GM12878 (cell line): ENCODE measurements at regions not wholly inside any gene's neighbourhood (a gene's known extent, or its start where the extent isn't known, plus 50 kb on each side); places are given as distances from the start of the nearest gene placed in this dataset.

ENCODE experiments used
- ATAC-seq: fragments of 200-7000 bp; cut with Tn5 transposase; 3 replicates; pipeline ENCODE4 v1.9.1; 2020; ENCODE audit warnings: mild to moderate bottlenecking, moderate library complexity
- BruUV-seq: library from RNA; stranded (reverse); fragments of 400-500 nt; replicated peaks from 2 replicates; lab custom pipeline; 2021; lab: Mats Ljungman, UMichigan
- CTCF ChIA-PET: fragments of 300-600 bp; sonication (Branson Sonifier 250); formaldehyde crosslinking; extraction: SDS; loops from one replicate; lab custom pipeline; 2021; ENCODE audit warnings: inconsistent platforms; lab: Yijun Ruan, JAX
- POLR2A ChIA-PET: fragments of 350-600 bp; formaldehyde crosslinking; extraction: SDS; loops from one replicate; lab custom pipeline; 2021; ENCODE audit warnings: inconsistent platforms; lab: Charles Lee
- RAD21 ChIA-PET: fragments of 300-600 bp; sonication (Branson Sonifier 250); formaldehyde crosslinking; loops from one replicate; lab custom pipeline; 2023; ENCODE audit warnings: antibody characterized with exemption; ENCODE audit not compliant: unreplicated experiment; lab: Charles Lee
- SMC1A ChIA-PET: fragments of 300-600 bp; sonication (Branson Sonifier 250); formaldehyde crosslinking; loops from one replicate; lab custom pipeline; 2023; ENCODE audit not compliant: unreplicated experiment, uncharacterized antibody; lab: Charles Lee
- DNase-seq: peaks from one replicate; pipeline ENCODE4 v3.0.0-alpha.2; 2011; ENCODE audit warnings: low read depth, low spot score
- FAIRE-seq: peaks from 3 replicates; lab custom pipeline; 2011; peaks lifted over from hg19 to GRCh38; lab: Jason Lieb, UNC
- H2AFZ ChIP-seq: 2 replicates; pipeline ENCODE4 v1.6.0; 2011; ENCODE audit warnings: low read depth, low read length, control low read depth; ENCODE audit not compliant: control insufficient read depth
- H3K27ac ChIP-seq: 2 replicates; pipeline ENCODE4 v1.5.1; 2011; ENCODE audit warnings: control low read depth; ENCODE audit not compliant: control insufficient read depth, insufficient read depth
- H3K27me3 ChIP-seq, 2 experiments: replicated peaks in 1 of 2; 2 replicates each; pipeline versions ENCODE4 v1.6.0 to v1.6.1; 2011; ENCODE audit warnings: low read length in 1 of 2; ENCODE audit not compliant: control insufficient read depth in 2 of 2, insufficient read depth in 2 of 2
- H3K36me3 ChIP-seq, 2 experiments: 2 replicates each; pipeline ENCODE4 v1.5.1; 2011; ENCODE audit warnings: low read length in 1 of 2; ENCODE audit not compliant: control insufficient read depth in 2 of 2, insufficient read depth in 2 of 2
- H3K4me1 ChIP-seq: 2 replicates; pipeline ENCODE4 v1.6.1; 2011; ENCODE audit warnings: mild to moderate bottlenecking, low read length, moderate library complexity, mixed read lengths; ENCODE audit not compliant: control insufficient read depth, insufficient read depth
- H3K4me2 ChIP-seq: 2 replicates; pipeline ENCODE4 v1.6.0; 2011; ENCODE audit warnings: control low read depth; ENCODE audit not compliant: control insufficient read depth, insufficient read depth
- H3K4me3 ChIP-seq: fragments of 200-600 bp; sonication (generic); 2 replicates; pipeline ENCODE4 v1.5.1; 2016
- H3K79me2 ChIP-seq: 2 replicates; pipeline ENCODE4 v1.6.0; 2011; ENCODE audit warnings: low read length; ENCODE audit not compliant: control insufficient read depth, insufficient read depth
- H3K9ac ChIP-seq: 2 replicates; pipeline ENCODE4 v1.8.0; 2011; ENCODE audit warnings: low read length, control low read depth, mixed read lengths; ENCODE audit not compliant: control insufficient read depth, insufficient read depth
- H3K9me3 ChIP-seq: replicated peaks from 3 replicates; pipeline ENCODE4 v1.5.1; 2011; ENCODE audit warnings: mild to moderate bottlenecking, low read length; ENCODE audit not compliant: control insufficient read depth, insufficient read depth
- H4K20me1 ChIP-seq: 2 replicates; pipeline ENCODE4 v1.6.0; 2011; ENCODE audit not compliant: control insufficient read depth, insufficient read depth
- CBX5 ChIP-seq: sonication (generic); IDR thresholded peaks from 2 replicates; pipeline ENCODE4 v1.6.1; 2016; ENCODE audit warnings: low read depth, moderate library complexity, mild to moderate bottlenecking, inconsistent platforms
- EGR1 ChIP-seq, 2 experiments: IDR thresholded peaks; 1 replicate in 1 of 2; 2 replicates in 1 of 2; pipeline ENCODE4 v1.6.1; 2011 to 2012; ENCODE audit warnings: low read depth in 2 of 2, low read length in 2 of 2, borderline replicate concordance in 1 of 2, mild to moderate bottlenecking in 1 of 2, moderate library complexity in 1 of 2
- EZH2 ChIP-seq: IDR thresholded peaks from 2 replicates; pipeline ENCODE4 v1.6.1; 2012; ENCODE audit warnings: low read depth, mild to moderate bottlenecking, control low read depth, inconsistent platforms, low read length, borderline replicate concordance; ENCODE audit not compliant: control insufficient read depth
- FOXM1 ChIP-seq: IDR thresholded peaks from 2 replicates; pipeline ENCODE4 v1.6.1; 2012; ENCODE audit warnings: low read depth, mild to moderate bottlenecking, inconsistent platforms, low read length, moderate library complexity
- HDGF ChIP-seq: fragments of 450-650 bp; IDR thresholded peaks from 2 replicates; pipeline ENCODE4 v1.6.1; 2016; ENCODE audit warnings: antibody characterized with exemption
- JUNB ChIP-seq: IDR thresholded peaks from 2 replicates; pipeline ENCODE4 v1.6.1; 2016; ENCODE audit warnings: antibody characterized with exemption, mild to moderate bottlenecking
- KAT2A ChIP-seq: conservative IDR thresholded peaks from 2 replicates; pipeline ENCODE4 v1.6.1; 2011; ENCODE audit warnings: low read depth, low read length; ENCODE audit not compliant: control insufficient read depth
- MEF2A ChIP-seq: IDR thresholded peaks from 2 replicates; pipeline ENCODE4 v1.6.1; 2011; ENCODE audit warnings: low read depth, mild to moderate bottlenecking, low read length, moderate library complexity; ENCODE audit not compliant: insufficient read depth
- RAD51 ChIP-seq: fragments of 450-650 bp; IDR thresholded peaks from 2 replicates; pipeline ENCODE4 v1.6.1; 2016; ENCODE audit warnings: moderate library complexity, mild to moderate bottlenecking, inconsistent platforms
- RELB ChIP-seq: fragments of 450-650 bp; IDR thresholded peaks from 2 replicates; pipeline ENCODE4 v1.6.1; 2017; ENCODE audit warnings: low read depth, mild to moderate bottlenecking, moderate library complexity
- SIN3A ChIP-seq: IDR thresholded peaks from 2 replicates; pipeline ENCODE4 v1.6.1; 2012; ENCODE audit warnings: low read depth, low read length, improper control_type of control experiment
- ZBTB4 ChIP-seq: fragments of 450-650 bp; formaldehyde crosslinking; IDR thresholded peaks from 2 replicates; pipeline ENCODE4 v1.4.0; 2022; ENCODE audit warnings: mild to moderate bottlenecking, moderate library complexity
- ZNF24 ChIP-seq: fragments of 450-650 bp; IDR thresholded peaks from 2 replicates; pipeline ENCODE4 v1.6.1; 2017; ENCODE audit warnings: antibody characterized with exemption, mild to moderate bottlenecking
- WGBS: methylation state at CpG from one replicate; pipeline ENCODE4 v1.1.6; 2016; ENCODE audit warnings: low lambda C conversion rate; ENCODE audit not compliant: insufficient replicate concordance, insufficient coverage; ENCODE audit errors: missing lambda C conversion rate; 5-methylcytosine and 5-hydroxymethylcytosine counted together
- in situ Hi-C: fragments of 300-500 bp; cut with MboI; formaldehyde crosslinking; loops from 9 replicates; pipeline ENCODE4 v1.14.3; 2018; ENCODE audit warnings: mixed read lengths
- intact Hi-C: fragments of 100-400 bp; cut with micrococcal nuclease; formaldehyde crosslinking; loops from one replicate; pipeline ENCODE4 v1.14.2; 2022; ENCODE audit not compliant: unreplicated experiment

GRCh38 chr13:76293751-76294150 lies 592.5 kb downstream of the KCTD12 start (continued):
- no peak for TF ChIP-seq CBX5

GRCh38 chr13:76293346-76293745 lies 592.9 kb downstream of the KCTD12 start:
- Histone ChIP-seq H4K20me1 (no peaks in the 10 kb centered on the region), H3K79me2 (no peaks in the 10 kb centered on the region), H3K4me1 (no peaks in the 10 kb centered on the region), H3K4me3 (no peak overlapping the region), H3K9ac (no peak overlapping the region), H3K27ac (no peak overlapping the region), H3K27me3 (no peaks in the 10 kb centered on the region), H3K36me3 (no peaks in the 10 kb centered on the region), H3K4me2 (no peak overlapping the region), H3K9me3 (no peaks in the 10 kb centered on the region), H2AFZ (no peak overlapping the region)
- no TSS peak for BruUV-seq
- in situ Hi-C loops (no loop called here), intact Hi-C loops (no loop called here)
- ATAC-seq (no peak), FAIRE-seq (peak; percentile 38), DNase-seq (no peak)
- 0% methylated on average over 1 of the region's 1 CpG for WGBS
- ChIA-PET RAD21 (no interaction called here), CTCF (no interaction called here), POLR2A (no interaction called here), SMC1A (no interaction called here)
- TF ChIP-seq RELB, result no peak
- TF ChIP-seq JUNB, result peak; percentile 62

- in situ Hi-C loops, result no loop called here
- POLR2A ChIA-PET, result no interaction called here
- CTCF ChIA-PET, result no interaction called here
- TF ChIP-seq KAT2A, result no peak
- TF ChIP-seq FOXM1, result no peak
- TF ChIP-seq RAD51, result no peak
- TF ChIP-seq EGR1 (IDR thresholded peaks at IDR 0.05; ENCODE audit: borderline replicate concordance in 1 of 2, low read depth in 2 of 2, low read length in 2 of 2), result no peak
- no peak for TF ChIP-seq HDGF
- TF ChIP-seq ZNF24, result no peak
- no peak for TF ChIP-seq ZBTB4 (CRISPR knock-in tag)
- no peak for TF ChIP-seq SIN3A
- no peak for TF ChIP-seq MEF2A
- TF ChIP-seq EZH2, result no peak
Observed at GRCh38 chr13:76292726-76293125, 593.5 kb downstream of the KCTD12 start.

More at GRCh38 chr13:76292726-76293125, 593.5 kb downstream of the KCTD12 start:
- intact Hi-C loops, result no loop called here
- BruUV-seq, result no TSS peak
- Histone ChIP-seq H4K20me1 (no peaks in the 10 kb centered on the region), H3K9ac (no peak overlapping the region), H3K27ac (no peak overlapping the region), H3K4me1 (no peaks in the 10 kb centered on the region), H3K4me2 (no peak overlapping the region), H3K36me3 (no peaks in the 10 kb centered on the region), H3K27me3 (no peaks in the 10 kb centered on the region), H3K9me3 (no peaks in the 10 kb centered on the region), H3K79me2 (no peaks in the 10 kb centered on the region), H3K4me3 (no peak overlapping the region), H2AFZ (no peak overlapping the region)
- no peak for DNase-seq
- no peak for FAIRE-seq
- ChIA-PET SMC1A (no interaction called here), RAD21 (no interaction called here)
- WGBS, result 43% methylated on average over 3 of the region's 3 CpGs
- no peak for ATAC-seq
